ENCODE measurements at regions not wholly inside any gene's neighbourhood (a gene's known extent, or its start where the extent isn't known, plus 50 kb on each side); places are given as distances from the start of the nearest gene placed in this dataset.
A peak's percentile ranks its signal among the peaks of the same experiment; 100 is the strongest.
"Not testable (repeated sequence)": the region's sequence is repeated elsewhere in the genome, so short reads cannot be mapped to it uniquely, and the experiment has no call there.

DNA sequence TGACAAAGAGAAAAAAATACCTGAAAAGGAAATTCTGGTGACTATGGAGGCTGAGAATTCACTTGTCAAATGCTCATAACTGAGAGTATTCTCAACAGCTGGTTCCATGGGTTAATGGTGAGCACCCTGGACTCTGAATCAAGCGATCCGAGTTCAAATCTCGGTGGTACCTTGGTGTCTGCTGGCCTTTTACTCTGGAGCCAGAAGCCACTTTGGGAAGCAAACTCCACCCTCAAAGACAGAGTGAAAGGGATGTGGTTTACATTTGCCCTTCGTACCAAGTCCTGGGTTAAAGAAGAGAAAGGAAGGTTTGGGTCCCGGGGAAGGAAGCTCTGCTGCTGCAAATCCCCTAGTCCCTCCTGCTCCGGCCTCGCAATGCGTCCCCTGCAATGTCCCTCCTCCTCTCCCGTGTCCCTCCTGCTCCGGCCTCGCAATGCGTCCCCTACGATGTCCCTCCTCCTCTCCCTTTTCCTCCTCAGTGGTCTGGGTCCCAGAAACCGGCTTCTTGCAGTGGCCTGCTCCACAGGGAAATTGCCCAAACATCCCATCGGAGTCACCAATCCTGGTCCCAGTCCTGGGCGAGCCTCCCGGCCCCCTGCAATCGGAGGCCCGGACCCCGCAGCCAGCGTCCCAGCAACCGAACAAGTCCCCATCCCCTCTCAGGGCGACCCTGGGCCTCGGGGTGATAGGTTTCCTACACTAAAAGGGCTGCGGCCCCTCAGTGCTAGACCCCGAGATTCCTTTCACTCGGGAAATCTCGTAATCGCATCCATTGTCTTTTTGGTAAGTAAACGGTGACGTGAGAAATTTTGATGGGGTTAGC, 129.4 kb downstream of the PPIAL4G start:
- TF ChIP-seq CTCF (IDR thresholded peaks at IDR 0.05; ENCODE audit: insufficient read depth, low read length): no peak
- peak; percentile 85 for DNase-seq (ENCODE audit: low read depth)
- H3K4me3 ChIP-seq (ENCODE audit: low read depth, low read length): no peak overlapping the region

GRCh38 chr1:148352470-148353053, 130.5 kb downstream of the PPIAL4G start:
- TF ChIP-seq CTCF (IDR thresholded peaks at IDR 0.05; ENCODE audit: insufficient read depth, low read length): no peak
- no peak overlapping the region for H3K4me3 ChIP-seq (ENCODE audit: low read depth, low read length)
- DNase-seq (ENCODE audit: low read depth): no peak

- H3K4me3 ChIP-seq (ENCODE audit: low read depth, low read length): no peak overlapping the region
- TF ChIP-seq CTCF (IDR thresholded peaks at IDR 0.05; ENCODE audit: insufficient read depth, low read length): no peak
- DNase-seq (ENCODE audit: low read depth): no peak
Measured at GRCh38 chr1:148347781-148348180, 135.3 kb downstream of the PPIAL4G start.

GRCh38 chr1:148345659-148346151, 137.4 kb downstream of the PPIAL4G start:
- peak; percentile 62 for TF ChIP-seq CTCF (IDR thresholded peaks at IDR 0.05; ENCODE audit: insufficient read depth, low read length)
- H3K4me3 ChIP-seq (ENCODE audit: low read depth, low read length): not testable (repeated sequence)
- DNase-seq (ENCODE audit: low read depth): peak; percentile 64

GRCh38 chr1:148344651-148345050, 138.5 kb downstream of the PPIAL4G start:
- not testable (repeated sequence) for DNase-seq (ENCODE audit: low read depth); H3K4me3 ChIP-seq (ENCODE audit: low read depth, low read length)

DNA sequence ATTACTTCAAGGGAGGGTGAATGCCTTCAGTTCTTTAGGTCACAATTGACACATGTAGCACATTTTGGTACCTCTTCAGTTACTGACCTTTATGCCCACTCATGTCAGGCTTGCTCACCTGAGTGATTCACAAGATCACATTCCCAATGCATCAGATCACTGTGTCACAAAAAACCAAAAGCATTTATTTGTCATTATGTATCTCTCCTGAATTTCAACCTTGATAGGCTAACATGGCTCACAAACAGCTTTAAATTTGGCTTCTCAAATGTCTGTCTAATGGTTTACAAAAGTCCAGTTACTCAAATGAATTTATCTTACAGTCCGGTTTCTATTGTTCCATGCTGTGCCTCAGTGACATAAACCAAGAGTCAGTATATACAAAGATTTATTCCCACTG, 141.4 kb downstream of the PPIAL4G start:
- DNase-seq (ENCODE audit: low read depth); H3K4me3 ChIP-seq (ENCODE audit: low read depth, low read length): not testable (repeated sequence)

DNA sequence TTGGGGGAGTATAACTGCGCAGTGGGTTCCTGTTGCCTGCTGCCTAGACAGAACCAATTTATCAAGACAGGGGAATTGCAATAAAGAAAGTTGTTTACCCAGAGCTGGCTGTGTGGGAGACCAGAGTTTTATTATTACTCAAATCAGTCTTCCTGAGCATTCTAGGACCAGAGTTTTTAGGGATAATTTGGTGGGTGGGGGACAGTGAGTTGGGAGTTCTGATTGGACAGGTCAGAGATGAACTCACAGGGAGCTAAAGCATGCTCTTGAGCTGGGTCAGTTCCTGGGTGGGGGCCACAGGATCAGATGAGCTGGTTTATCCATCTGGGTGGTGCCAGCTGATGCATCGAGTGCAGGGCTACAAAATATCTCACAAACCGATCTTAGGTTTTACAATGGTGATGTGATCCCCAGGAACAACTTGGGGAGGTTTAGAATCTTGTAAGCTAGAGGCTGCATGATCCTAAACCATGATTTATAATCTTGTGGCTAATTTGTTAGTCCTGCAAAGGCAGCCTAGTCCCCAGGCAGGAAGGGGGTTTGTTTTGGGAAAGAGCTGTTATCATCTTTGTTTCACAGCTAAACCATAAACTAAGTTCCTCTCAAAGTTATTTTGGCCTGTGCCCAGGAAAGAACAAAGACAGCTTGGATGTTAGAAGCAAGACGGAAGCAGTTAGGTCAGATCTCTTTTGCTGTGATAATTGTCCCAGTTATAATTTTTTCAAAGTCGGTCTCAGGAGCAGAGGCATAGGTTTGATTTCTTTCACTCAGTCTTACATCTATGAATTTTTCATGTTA, 146.8 kb downstream of the PPIAL4G start:
- DNase-seq (ENCODE audit: low read depth); H3K4me3 ChIP-seq (ENCODE audit: low read depth, low read length): not testable (repeated sequence)
